ENCODE measurements at regions not wholly inside any gene's neighbourhood (a gene's known extent, or its start where the extent isn't known, plus 50 kb on each side); places are given as distances from the start of the nearest gene placed in this dataset.

DNA sequence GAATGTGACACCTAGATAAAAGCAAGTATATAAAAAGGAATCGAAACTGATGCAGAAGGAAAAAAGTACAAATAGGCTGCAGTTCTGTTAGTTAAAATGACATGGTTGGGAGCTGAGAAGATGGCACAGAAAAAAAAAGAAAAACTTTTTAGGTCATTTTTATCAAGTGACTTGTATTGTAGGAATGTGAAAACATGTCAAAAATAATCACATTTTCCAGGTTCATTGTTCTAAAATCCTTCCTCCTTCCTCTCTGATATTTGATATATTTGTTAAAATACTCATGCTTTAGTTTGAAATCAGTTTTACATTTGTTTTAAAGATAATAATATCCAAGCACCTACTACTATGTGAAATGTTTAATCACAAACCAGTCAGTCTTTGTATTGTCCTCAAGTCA is 507.9 kb downstream of the PRKD1 start:
- H3K9ac ChIP-seq (ENCODE audit: low read length) = no peak overlapping the region

DNA sequence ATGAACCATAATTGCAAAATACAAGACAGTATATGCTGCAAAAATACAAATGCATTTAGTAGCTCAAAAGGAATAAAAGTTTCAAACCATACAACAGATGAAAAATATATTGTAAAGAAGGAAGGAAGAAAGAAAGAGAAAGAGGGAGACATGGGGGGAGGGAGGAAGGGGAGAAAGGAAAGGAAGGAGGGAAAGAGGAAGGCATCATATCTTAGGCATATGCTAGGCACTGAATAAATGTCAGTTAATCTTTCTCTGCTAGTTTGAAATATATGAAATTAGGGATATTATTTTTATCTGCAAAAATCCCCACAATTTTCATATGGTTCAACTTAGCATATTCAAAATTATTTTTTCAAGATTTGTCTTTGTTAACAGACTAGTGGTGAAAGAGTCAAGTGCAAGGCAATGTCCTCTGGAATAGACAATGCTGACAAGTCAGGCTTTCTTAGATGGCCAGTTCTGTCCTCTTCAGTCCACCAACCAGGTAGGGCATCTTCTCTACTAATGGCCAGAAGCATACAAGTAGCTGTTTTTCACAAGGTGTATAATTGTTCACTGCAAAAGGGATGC is 506.4 kb downstream of the PRKD1 start:
- no peak overlapping the region for H2AFZ ChIP-seq (ENCODE audit: insufficient read depth, low read depth, low read length, poor library complexity, severe bottlenecking)
- DNase-seq = no peak
- H3K9me3 Mint-ChIP-seq (ENCODE audit: insufficient read depth) = no peaks in the 10 kb centered on the region
- H3K4me1 ChIP-seq (ENCODE audit: control insufficient read depth in 2 of 2, insufficient read depth in 2 of 2, low read length in 2 of 2) = no peaks in the 10 kb centered on the region
- H3K27ac Mint-ChIP-seq = no peak overlapping the region
- H3K27ac ChIP-seq (ENCODE audit: low read length in 2 of 2) = no peak overlapping the region
- intact Hi-C loops (cut with micrococcal nuclease) = no loop called here
- no peak for TF ChIP-seq EZH2 (IDR thresholded peaks at IDR 0.05; ENCODE audit: borderline replicate concordance, insufficient read depth, low read depth, low read length, poor library complexity, severe bottlenecking)
- no peak for TF ChIP-seq CTCF (IDR thresholded peaks at IDR 0.05)
- H3K9me3 ChIP-seq (ENCODE audit: control extremely low read depth in 1 of 3, control insufficient read depth in 2 of 3, insufficient read depth in 1 of 3, low read length in 2 of 3) = no peaks in the 10 kb centered on the region
- H3K4me3 ChIP-seq (ENCODE audit: control extremely low read depth in 1 of 5, extremely low read depth in 1 of 5, insufficient read depth in 1 of 5, low read depth in 2 of 5, low read length in 4 of 5) = no peak overlapping the region
- no peak overlapping the region for H3K4me2 ChIP-seq (replicated peaks; ENCODE audit: low read depth, low read length, poor library complexity, severe bottlenecking)
- no peaks in the 10 kb centered on the region for H3K27me3 Mint-ChIP-seq
- CTCF ChIA-PET = no interaction called here
- no peaks in the 10 kb centered on the region for H3K4me1 Mint-ChIP-seq
- no peak for ATAC-seq (ENCODE audit: low read depth)
- H3K36me3 ChIP-seq (replicated peaks in 1 of 2; ENCODE audit: control extremely low read depth in 1 of 2, control insufficient read depth in 1 of 2, extremely low read depth in 1 of 2, insufficient read depth in 2 of 2, low read length in 1 of 2) = no peaks in the 10 kb centered on the region
- H3K9ac ChIP-seq (ENCODE audit: low read length) = no peak overlapping the region
- H3K27me3 ChIP-seq (replicated peaks in 1 of 4; ENCODE audit: control extremely low read depth in 1 of 4, control insufficient read depth in 3 of 4, insufficient read depth in 4 of 4, low read length in 3 of 4) = no peaks in the 10 kb centered on the region
- no peaks in the 10 kb centered on the region for H4K20me1 ChIP-seq (ENCODE audit: control insufficient read depth, insufficient read depth, low read length, poor library complexity, severe bottlenecking)
- H3K4me3 Mint-ChIP-seq = no peak overlapping the region
- POLR2A ChIA-PET = no interaction called here
- no peaks in the 10 kb centered on the region for H3K79me2 ChIP-seq (ENCODE audit: control insufficient read depth, insufficient read depth, low read length)

More for the DNA sequence above, 507.9 kb downstream of the PRKD1 start:
- no peaks in the 10 kb centered on the region for H3K27me3 Mint-ChIP-seq
- H3K4me1 ChIP-seq (ENCODE audit: control insufficient read depth in 2 of 2, insufficient read depth in 2 of 2, low read length in 2 of 2) = no peaks in the 10 kb centered on the region
- no peaks in the 10 kb centered on the region for H3K9me3 ChIP-seq (ENCODE audit: control extremely low read depth in 1 of 3, control insufficient read depth in 2 of 3, insufficient read depth in 1 of 3, low read length in 2 of 3)
- H3K4me3 ChIP-seq (ENCODE audit: control extremely low read depth in 1 of 5, extremely low read depth in 1 of 5, insufficient read depth in 1 of 5, low read depth in 2 of 5, low read length in 4 of 5) = no peak overlapping the region
- no peak for DNase-seq
- H3K4me1 Mint-ChIP-seq = no peaks in the 10 kb centered on the region
- WGBS (ENCODE audit: insufficient coverage) = 83% methylated on average over 1 of the region's 1 CpG
- ChIA-PET POLR2A (no interaction called here), CTCF (no interaction called here)
- no peaks in the 10 kb centered on the region for H3K79me2 ChIP-seq (ENCODE audit: control insufficient read depth, insufficient read depth, low read length)
- H3K27me3 ChIP-seq (replicated peaks in 1 of 4; ENCODE audit: control extremely low read depth in 1 of 4, control insufficient read depth in 3 of 4, insufficient read depth in 4 of 4, low read length in 3 of 4) = no peaks in the 10 kb centered on the region
- no peaks in the 10 kb centered on the region for H4K20me1 ChIP-seq (ENCODE audit: control insufficient read depth, insufficient read depth, low read length, poor library complexity, severe bottlenecking)
- no peaks in the 10 kb centered on the region for H3K9me3 Mint-ChIP-seq (ENCODE audit: insufficient read depth)
- H3K27ac ChIP-seq (ENCODE audit: low read length in 2 of 2) = no peak overlapping the region
- no peak for ATAC-seq (ENCODE audit: low read depth)
- no peak for TF ChIP-seq CTCF (IDR thresholded peaks at IDR 0.05)
- H3K27ac Mint-ChIP-seq = no peak overlapping the region
- no peak overlapping the region for H2AFZ ChIP-seq (ENCODE audit: insufficient read depth, low read depth, low read length, poor library complexity, severe bottlenecking)
- intact Hi-C loops (cut with micrococcal nuclease) = no loop called here
- no peaks in the 10 kb centered on the region for H3K36me3 ChIP-seq (replicated peaks in 1 of 2; ENCODE audit: control extremely low read depth in 1 of 2, control insufficient read depth in 1 of 2, extremely low read depth in 1 of 2, insufficient read depth in 2 of 2, low read length in 1 of 2)
- H3K4me3 Mint-ChIP-seq = no peak overlapping the region
- no peak overlapping the region for H3K4me2 ChIP-seq (replicated peaks; ENCODE audit: low read depth, low read length, poor library complexity, severe bottlenecking)

Data from B cell (primary cell).